HepG2 (cell line): ENCODE measurements at regions not wholly inside any gene's neighbourhood (a gene's known extent, or its start where the extent isn't known, plus 50 kb on each side); places are given as distances from the start of the nearest gene placed in this dataset.

ENCODE experiments used
- ATAC-seq: fragments of 200-7000 bp; cut with Tn5 transposase; 3 replicates; pipeline ENCODE4 v1.9.1; 2020; ENCODE audit warnings: mild to moderate bottlenecking, moderate library complexity
- BruUV-seq: library from RNA; stranded (reverse); fragments of 400-500 nt; replicated peaks from 2 replicates; lab custom pipeline; 2021; lab: Mats Ljungman, UMichigan
- CTCF ChIA-PET: fragments of 300-600 bp; formaldehyde crosslinking; extraction: SDS; loops from one replicate; lab custom pipeline; 2021; ENCODE audit warnings: low total read pairs, inconsistent platforms, low intra/inter-chr PET ratio; lab: Yijun Ruan, JAX
- POLR2A ChIA-PET: fragments of 350-600 bp; sonication (Branson Sonifier 250); formaldehyde crosslinking; loops from one replicate; lab custom pipeline; 2020; ENCODE audit warnings: antibody characterized with exemption, inconsistent platforms; lab: Yijun Ruan, JAX
- DNase-seq: peaks from one replicate; pipeline ENCODE4 v3.0.0-alpha.2; 2015; ENCODE audit warnings: low spot score
- FAIRE-seq: peaks from 3 replicates; lab custom pipeline; 2011; peaks lifted over from hg19 to GRCh38; lab: Jason Lieb, UNC
- H2AFZ ChIP-seq: one replicate; pipeline ENCODE4 v1.6.1; 2011; ENCODE audit warnings: low read length, inconsistent platforms
- H3K27ac ChIP-seq: fragments of 300-600 bp; 3 replicates; pipeline ENCODE4 v1.8.0; 2011; ENCODE audit warnings: mixed run types, mild to moderate bottlenecking, mixed read lengths, low read length, inconsistent platforms; ENCODE audit not compliant: insufficient read depth; ENCODE audit errors: extremely low read length
- H3K27me3 ChIP-seq, 2 experiments: fragments of 200-600 bp in 1 of 2; 2 replicates in 1 of 2; 3 replicates in 1 of 2; pipeline versions ENCODE4 v1.6.0 to v1.8.0; 2011; ENCODE audit warnings: low read length in 2 of 2, mild to moderate bottlenecking in 2 of 2, moderate library complexity in 2 of 2, inconsistent platforms in 1 of 2; ENCODE audit not compliant: insufficient read depth in 2 of 2, control insufficient read depth in 1 of 2
- H3K36me3 ChIP-seq, 2 experiments: fragments of 200-600 bp in 1 of 2; replicated peaks in 1 of 2; 2 replicates in 1 of 2; 3 replicates in 1 of 2; pipeline versions ENCODE4 v1.5.1 to v1.8.0; 2011; ENCODE audit warnings: low read length in 2 of 2, inconsistent platforms in 1 of 2; ENCODE audit not compliant: insufficient read depth in 2 of 2, control insufficient read depth in 1 of 2
- H3K4me1 ChIP-seq: 2 replicates; pipeline ENCODE4 v1.5.1; 2012; ENCODE audit warnings: low read length, inconsistent platforms; ENCODE audit not compliant: insufficient read depth
- H3K4me2 ChIP-seq: 2 replicates; pipeline ENCODE4 v1.6.0; 2011; ENCODE audit warnings: low read depth, low read length, inconsistent platforms
- H3K4me3 ChIP-seq, 3 experiments: fragments of 200-600 bp in 1 of 3; sonication (generic), shearing (Covaris generic) in 1 of 3; replicated peaks in 1 of 3; 2 replicates each; pipeline ENCODE4 v1.5.1; 2011 to 2016; ENCODE audit warnings: low read length in 3 of 3, inconsistent platforms in 2 of 3, low read depth in 2 of 3, mild to moderate bottlenecking in 2 of 3, control low read depth in 1 of 3, mixed read lengths in 1 of 3; ENCODE audit not compliant: insufficient read depth in 1 of 3
- H3K79me2 ChIP-seq: one replicate; pipeline ENCODE4 v1.6.1; 2011; ENCODE audit warnings: low read length, inconsistent platforms; ENCODE audit not compliant: insufficient read depth
- H3K9ac ChIP-seq: 2 replicates; pipeline ENCODE4 v1.6.0; 2011; ENCODE audit warnings: mild to moderate bottlenecking, low read depth, low read length, inconsistent platforms; ENCODE audit not compliant: insufficient read depth
- H3K9me3 ChIP-seq: 2 replicates; pipeline ENCODE4 v1.5.1; 2012; ENCODE audit warnings: mild to moderate bottlenecking, low read length
- H4K20me1 ChIP-seq: 2 replicates; pipeline ENCODE4 v1.6.0; 2011; ENCODE audit warnings: inconsistent platforms, mild to moderate bottlenecking, low read length, moderate library complexity; ENCODE audit not compliant: insufficient read depth
- ATF2 ChIP-seq: sonication (generic); formaldehyde crosslinking; IDR thresholded peaks from 2 replicates; pipeline ENCODE4 v1.4.0; 2020; ENCODE audit warnings: missing genetic modification reagents
- ETV5 ChIP-seq: IDR thresholded peaks from 2 replicates; pipeline ENCODE4 v1.6.1; 2018; ENCODE audit warnings: missing biosample characterization, missing genetic modification reagents, inconsistent platforms, borderline replicate concordance
- GPN1 ChIP-seq: sonication (generic); formaldehyde crosslinking; IDR thresholded peaks from 2 replicates; pipeline ENCODE4 v1.5.1; 2020; ENCODE audit warnings: missing genetic modification reagents, borderline replicate concordance
- HNRNPH1 ChIP-seq: fragments of 200-400 bp; formaldehyde crosslinking; optimal IDR thresholded peaks from 2 replicates; pipeline ENCODE3; 2017; ENCODE audit warnings: mild to moderate bottlenecking, low read depth, low read length
- HOXD1 ChIP-seq: sonication (generic); formaldehyde crosslinking; IDR thresholded peaks from 2 replicates; pipeline ENCODE4 v1.5.0; 2020; ENCODE audit warnings: missing genetic modification reagents
- MAFK ChIP-seq, 2 experiments: IDR thresholded peaks in 1 of 2; conservative IDR thresholded peaks in 1 of 2; 2 replicates each; pipeline ENCODE4 v1.6.1; 2011; ENCODE audit warnings: improper control_type of control experiment in 2 of 2, low read length in 2 of 2
- PBX2 ChIP-seq: IDR thresholded peaks from 2 replicates; pipeline ENCODE4 v1.6.1; 2016; ENCODE audit warnings: control low read depth
- PHF21A ChIP-seq: sonication (generic); formaldehyde crosslinking; IDR thresholded peaks from 2 replicates; pipeline ENCODE4 v1.5.0; 2020; ENCODE audit warnings: mild to moderate bottlenecking, missing genetic modification reagents
- POLR2AphosphoS5 ChIP-seq: IDR thresholded peaks from 2 replicates; pipeline ENCODE4 v1.6.1; 2012; ENCODE audit warnings: low read depth, low read length
- RXRB ChIP-seq: IDR thresholded peaks from 2 replicates; pipeline ENCODE4 v1.6.1; 2016; ENCODE audit warnings: borderline replicate concordance, missing genetic modification reagents, missing compliant biosample characterization
- SETDB1 ChIP-seq: sonication (generic); formaldehyde crosslinking; IDR thresholded peaks from 2 replicates; pipeline ENCODE4 v1.5.1; 2020; ENCODE audit warnings: missing genetic modification reagents, mild to moderate bottlenecking, borderline replicate concordance
- SMARCE1 ChIP-seq: fragments of 450-650 bp; IDR thresholded peaks from 2 replicates; pipeline ENCODE4 v1.6.1; 2017; ENCODE audit warnings: borderline replicate concordance
- TAF1 ChIP-seq: sonication (generic); formaldehyde crosslinking; IDR thresholded peaks from 2 replicates; pipeline ENCODE4 v1.4.0; 2020; ENCODE audit warnings: missing genetic modification reagents
- YEATS2 ChIP-seq: sonication (generic); formaldehyde crosslinking; IDR thresholded peaks from 2 replicates; pipeline ENCODE4 v1.4.0; 2020; ENCODE audit warnings: missing genetic modification reagents, borderline replicate concordance
- ZNF205 ChIP-seq: IDR thresholded peaks from 2 replicates; pipeline ENCODE4 v1.6.1; 2018; ENCODE audit warnings: missing biosample characterization, missing genetic modification reagents
- ZNF530 ChIP-seq: sonication (generic); formaldehyde crosslinking; IDR thresholded peaks from 2 replicates; pipeline ENCODE4 v1.5.0; 2020; ENCODE audit warnings: low read depth, mild to moderate bottlenecking, missing genetic modification reagents
- ZNF543 ChIP-seq: sonication (generic); formaldehyde crosslinking; IDR thresholded peaks from 2 replicates; pipeline ENCODE4 v1.4.0; 2020; ENCODE audit warnings: mild to moderate bottlenecking, missing genetic modification reagents
- ZNF629 ChIP-seq: sonication (generic); formaldehyde crosslinking; conservative IDR thresholded peaks from 2 replicates; pipeline ENCODE4 v1.5.0; 2020; ENCODE audit warnings: missing genetic modification reagents
- ZNF761 ChIP-seq: sonication (generic); formaldehyde crosslinking; conservative IDR thresholded peaks from 2 replicates; pipeline ENCODE4 v1.4.0; 2020; ENCODE audit warnings: mild to moderate bottlenecking, missing genetic modification reagents
- ZNF780A ChIP-seq: sonication (generic); formaldehyde crosslinking; IDR thresholded peaks from 2 replicates; pipeline ENCODE4 v1.8.0; 2022; ENCODE audit warnings: mild to moderate bottlenecking, missing genetic modification reagents, moderate library complexity
- WGBS: methylation state at CpG from one replicate; pipeline ENCODE4 v1.1.6; 2017; ENCODE audit warnings: low lambda C conversion rate; 5-methylcytosine and 5-hydroxymethylcytosine counted together
- in situ Hi-C: cut with HindIII; loops from 2 replicates; pipeline ENCODE4 v1.10.0; 2017; ENCODE audit warnings: low pct_unique_long_range_greater_than_20kb; ENCODE audit not compliant: extremely low pct_ligation_motif_present
- intact Hi-C: fragments of 100-400 bp; cut with micrococcal nuclease; formaldehyde crosslinking; loops from one replicate; pipeline ENCODE4 v1.10.0; 2022; ENCODE audit not compliant: unreplicated experiment

- no peaks in the 10 kb centered on the region for H3K4me1 ChIP-seq
- H3K27me3 ChIP-seq: no peaks in the 10 kb centered on the region
- TF ChIP-seq HOXD1 (CRISPR knock-in tag): no peak
- TF ChIP-seq ZNF205 (CRISPR knock-in tag): no peak
- no peak for TF ChIP-seq TAF1 (CRISPR knock-in tag)
- TF ChIP-seq GPN1 (CRISPR knock-in tag): no peak
- no peak for TF ChIP-seq SETDB1 (CRISPR knock-in tag)
- TF ChIP-seq, all 625 proteins: peak for 0
- no peaks in the 10 kb centered on the region for H3K79me2 ChIP-seq
- intact Hi-C loops (no loop called here), in situ Hi-C loops (no loop called here)
- H3K9ac ChIP-seq: no peak overlapping the region
- peaks cover 38% of the 10 kb centered on the region for H3K9me3 ChIP-seq
- H3K27ac ChIP-seq: no peak overlapping the region
- CTCF ChIA-PET: no interaction called here
- POLR2A ChIA-PET: no interaction called here
- WGBS: 0% methylated on average over 2 of the region's 2 CpGs
- H4K20me1 ChIP-seq: no peaks in the 10 kb centered on the region
- FAIRE-seq (no peak), DNase-seq (no peak), ATAC-seq (no peak)
- no peak overlapping the region for H2AFZ ChIP-seq
- no peak overlapping the region for H3K4me2 ChIP-seq
- H3K4me3 ChIP-seq: no peak overlapping the region
- no peaks in the 10 kb centered on the region for H3K36me3 ChIP-seq
- no TSS peak for BruUV-seq
Measured at GRCh38 chr3:109899925-109900324, 562.6 kb upstream of the DPPA4 start.

DNA sequence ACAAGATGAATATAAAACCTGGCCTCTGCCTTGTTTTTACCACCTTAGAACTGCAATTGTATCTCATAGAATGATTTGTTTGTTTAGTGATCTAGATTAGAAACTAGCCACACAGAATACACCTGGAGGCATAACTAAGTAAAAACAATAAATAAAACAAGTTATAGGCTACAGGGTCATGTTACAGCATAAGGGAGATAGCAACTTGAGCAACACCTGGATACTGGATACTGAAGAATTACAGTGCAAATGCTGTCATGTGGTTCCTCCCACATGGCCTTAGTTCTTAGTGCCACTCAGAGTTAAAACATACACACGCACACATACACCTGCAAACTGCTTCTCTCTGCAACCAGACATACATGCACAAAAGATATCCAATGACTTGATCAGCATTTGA, 563.4 kb upstream of the DPPA4 start:
- POLR2A ChIA-PET: no interaction called here
- no peaks in the 10 kb centered on the region for H3K4me1 ChIP-seq
- H3K27me3 ChIP-seq: no peaks in the 10 kb centered on the region
- no peak overlapping the region for H2AFZ ChIP-seq
- H3K9me3 ChIP-seq: peaks cover 43% of the 10 kb centered on the region
- FAIRE-seq (no peak), ATAC-seq (no peak), DNase-seq (no peak)
- no peak overlapping the region for H3K4me3 ChIP-seq
- H3K9ac ChIP-seq: no peak overlapping the region
- intact Hi-C loops (no loop called here), in situ Hi-C loops (no loop called here)
- CTCF ChIA-PET: no interaction called here
- H3K4me2 ChIP-seq: no peak overlapping the region
- H3K79me2 ChIP-seq: no peaks in the 10 kb centered on the region
- H4K20me1 ChIP-seq: no peaks in the 10 kb centered on the region
- no peak overlapping the region for H3K27ac ChIP-seq
- H3K36me3 ChIP-seq: no peaks in the 10 kb centered on the region
- WGBS: 0% methylated on average over 1 of the region's 1 CpG
- no TSS peak for BruUV-seq
- TF ChIP-seq PBX2 (no peak), MAFK (conservative IDR thresholded peaks at IDR 0.05 in 1 of 2, IDR thresholded peaks at IDR 0.05 in 1 of 2; ENCODE audit: low read length in 2 of 2) (no peak), ZNF761 (CRISPR knock-in tag) (no peak), ATF2 (CRISPR knock-in tag) (no peak), ZNF629 (CRISPR knock-in tag) (no peak), YEATS2 (CRISPR knock-in tag) (no peak), ZNF530 (no peak), ZNF543 (CRISPR knock-in tag) (no peak), RXRB (CRISPR knock-in tag) (no peak), ETV5 (CRISPR knock-in tag) (no peak), ZNF780A (CRISPR knock-in tag) (no peak), HNRNPH1 (no peak), SMARCE1 (no peak), POLR2AphosphoS5 (no peak), PHF21A (CRISPR knock-in tag) (no peak)
